Subcutaneous abdominal adipose tissue (tissue), 5 donors: ENCODE measurements at regions not wholly inside any gene's neighbourhood (a gene's known extent, or its start where the extent isn't known, plus 50 kb on each side); places are given as distances from the start of the nearest gene placed in this dataset.
"Not testable (repeated sequence)": the region's sequence is repeated elsewhere in the genome, so short reads cannot be mapped to it uniquely, and the experiment has no call there.

Source experiments
- H3K27ac ChIP-seq: one replicate; pipeline ENCODE4 v1.7.0; 2013; ENCODE audit warnings: low read depth, mild to moderate bottlenecking, inconsistent platforms, low read length, moderate library complexity
- H3K27me3 ChIP-seq, 5 donors: one replicate each; pipeline ENCODE4 v1.7.0; 2013; ENCODE audit warnings: low read length in 5 of 5, inconsistent platforms in 1 of 5; ENCODE audit not compliant: control insufficient read depth in 5 of 5, insufficient read depth in 4 of 5
- H3K36me3 ChIP-seq, 5 donors: one replicate each; pipeline ENCODE4 v1.7.0; 2013; ENCODE audit warnings: low read length in 5 of 5; ENCODE audit not compliant: control insufficient read depth in 5 of 5, insufficient read depth in 5 of 5
- H3K4me1 ChIP-seq, 5 donors: one replicate each; pipeline ENCODE4 v1.7.0; 2013; ENCODE audit warnings: low read length in 5 of 5, mild to moderate bottlenecking in 3 of 5, moderate library complexity in 1 of 5; ENCODE audit not compliant: control insufficient read depth in 5 of 5, insufficient read depth in 5 of 5
- H3K4me3 ChIP-seq, 5 donors: one replicate each; pipeline ENCODE4 v1.7.0; 2013; ENCODE audit warnings: low read length in 5 of 5, low read depth in 1 of 5
- H3K9ac ChIP-seq, 5 donors: one replicate each; pipeline ENCODE4 v1.7.0; 2013; ENCODE audit warnings: low read length in 5 of 5, mild to moderate bottlenecking in 4 of 5, moderate library complexity in 3 of 5
- H3K9me3 ChIP-seq, 5 donors: one replicate each; pipeline ENCODE4 v1.7.0; 2013; ENCODE audit warnings: low read length in 5 of 5; ENCODE audit not compliant: control insufficient read depth in 5 of 5
- donor health status: healthy.
- donor health status: healthy.
- donor health status: healthy.
- donor health status: healthy.
- donor health status: healthy.

DNA sequence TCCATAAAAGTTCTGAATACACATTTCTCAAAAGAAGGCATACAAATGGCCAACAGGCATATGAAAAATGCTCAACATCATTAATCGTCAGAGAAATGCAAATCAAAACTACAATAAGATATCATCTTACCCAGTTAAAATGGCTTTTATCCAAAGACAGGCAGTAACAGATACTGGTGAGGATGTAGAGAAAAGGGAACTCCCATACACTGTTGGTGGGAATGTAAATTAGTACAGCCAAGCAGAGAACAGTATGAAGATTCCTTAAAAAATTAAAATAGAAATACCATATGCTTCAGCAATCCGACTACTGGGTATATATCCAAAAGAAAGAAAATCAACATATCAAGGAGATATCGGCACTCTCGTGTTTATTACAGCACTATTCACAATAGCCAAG is 1312.5 kb downstream of the DSC3 start:
- Histone ChIP-seq H3K4me3 (no peak overlapping the region), H3K36me3 (no peaks in the 10 kb centered on the region), H3K9ac (no peak overlapping the region), H3K4me1 (no peaks in the 10 kb centered on the region), H3K27me3 (no peaks in the 10 kb centered on the region), H3K9me3 (no peaks in the 10 kb centered on the region), H3K27ac (no peak overlapping the region)

DNA sequence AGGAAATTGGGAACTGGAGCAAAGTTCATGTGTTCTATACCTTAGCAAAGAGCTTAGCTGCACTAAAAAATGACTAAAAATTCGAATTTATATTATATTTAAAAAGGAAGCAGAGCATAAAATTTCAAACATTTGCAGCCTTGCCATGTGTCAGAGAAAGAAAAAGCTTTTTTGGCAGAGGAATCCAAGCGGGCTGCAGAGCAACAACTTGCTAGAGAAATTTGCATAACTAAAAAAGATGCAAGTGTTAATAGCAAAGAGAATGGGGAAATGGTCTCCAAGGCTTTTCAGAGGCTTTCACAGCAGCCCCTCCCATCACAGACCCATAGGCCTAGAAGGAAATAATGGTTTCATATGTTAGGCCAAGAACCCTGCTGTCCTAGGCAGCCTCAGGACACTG is 1315.9 kb downstream of the DSC3 start:
- Histone ChIP-seq H3K9ac (no peak overlapping the region), H3K27ac (no peak overlapping the region), H3K9me3 (peaks cover 0 to 4% (median 0%) of the 10 kb centered on the region in 5 donors), H3K4me1 (no peaks in the 10 kb centered on the region), H3K36me3 (no peaks in the 10 kb centered on the region), H3K27me3 (no peaks in the 10 kb centered on the region), H3K4me3 (no peak overlapping the region)

DNA sequence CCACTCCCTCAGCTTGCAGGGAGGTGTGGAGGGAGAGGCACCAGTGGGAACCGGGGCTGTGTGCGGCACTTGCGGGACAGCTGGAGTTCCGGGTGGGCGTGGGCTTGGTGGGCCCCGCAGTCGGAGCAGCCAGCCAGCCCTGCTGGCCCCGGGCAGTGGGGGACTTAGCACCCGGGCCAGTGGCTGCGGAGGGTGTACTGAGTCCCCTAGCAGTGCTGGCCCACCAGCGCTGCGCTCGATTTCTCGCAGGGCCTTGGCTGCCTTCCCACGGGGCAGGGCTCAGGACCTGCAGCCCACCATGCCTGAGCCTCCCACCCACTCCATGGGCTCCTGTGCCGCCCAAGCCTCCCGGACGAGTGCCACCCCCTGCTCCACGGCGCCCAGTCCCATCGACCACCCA is 1319.1 kb downstream of the DSC3 start:
- H3K4me1 ChIP-seq, H3K27me3 ChIP-seq, H3K9me3 ChIP-seq, H3K27ac ChIP-seq, H3K36me3 ChIP-seq, H3K9ac ChIP-seq, H3K4me3 ChIP-seq: not testable (repeated sequence)

DNA sequence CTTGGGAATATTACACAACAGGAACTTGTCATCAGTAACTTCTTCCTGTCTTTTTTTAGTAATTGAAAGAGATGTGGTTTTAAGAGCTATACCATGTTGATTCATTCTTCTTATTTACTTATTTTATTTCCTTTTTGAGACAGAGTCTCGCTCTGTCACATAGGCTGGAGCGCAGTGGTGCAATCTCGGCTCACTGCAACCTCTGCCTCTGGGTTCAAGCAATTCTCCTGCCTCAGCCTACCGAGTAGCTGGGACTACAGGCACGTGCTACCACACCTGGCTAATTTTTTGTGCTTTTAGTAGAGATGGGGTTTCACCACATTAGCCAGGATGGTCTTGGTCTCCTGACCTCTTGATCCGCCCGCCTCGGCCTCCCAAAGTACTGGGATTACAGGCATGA is 1326.6 kb downstream of the DSC3 start:
- H3K27me3 ChIP-seq, H3K9me3 ChIP-seq, H3K27ac ChIP-seq, H3K4me1 ChIP-seq, H3K4me3 ChIP-seq, H3K9ac ChIP-seq, H3K36me3 ChIP-seq: not testable (repeated sequence)

DNA sequence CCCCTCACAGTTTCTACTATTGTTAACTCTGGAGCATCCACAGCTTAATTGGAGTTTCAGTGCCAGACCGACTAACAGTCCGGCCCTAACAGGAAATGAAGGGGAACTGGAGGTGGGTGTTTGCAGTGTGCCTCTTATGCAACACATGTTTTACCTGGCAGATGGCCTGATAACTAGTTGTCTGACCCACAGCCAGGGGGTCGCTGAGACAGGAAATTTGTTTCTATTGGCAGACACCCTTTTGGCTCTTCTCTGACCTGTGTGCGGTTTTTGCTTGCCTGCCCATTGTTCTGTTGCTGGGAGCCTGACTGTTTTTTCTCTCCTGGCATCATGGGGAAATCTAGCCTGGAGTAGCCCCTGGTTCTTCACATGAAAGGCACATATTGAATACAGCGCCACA is 1329.8 kb downstream of the DSC3 start:
- H3K9ac ChIP-seq: no peak overlapping the region
- H3K4me3 ChIP-seq: no peak overlapping the region
- no peaks in the 10 kb centered on the region for H3K36me3 ChIP-seq
- H3K27me3 ChIP-seq: no peaks in the 10 kb centered on the region
- no peaks in the 10 kb centered on the region for H3K4me1 ChIP-seq
- no peaks in the 10 kb centered on the region for H3K9me3 ChIP-seq
- H3K27ac ChIP-seq: no peak overlapping the region

DNA sequence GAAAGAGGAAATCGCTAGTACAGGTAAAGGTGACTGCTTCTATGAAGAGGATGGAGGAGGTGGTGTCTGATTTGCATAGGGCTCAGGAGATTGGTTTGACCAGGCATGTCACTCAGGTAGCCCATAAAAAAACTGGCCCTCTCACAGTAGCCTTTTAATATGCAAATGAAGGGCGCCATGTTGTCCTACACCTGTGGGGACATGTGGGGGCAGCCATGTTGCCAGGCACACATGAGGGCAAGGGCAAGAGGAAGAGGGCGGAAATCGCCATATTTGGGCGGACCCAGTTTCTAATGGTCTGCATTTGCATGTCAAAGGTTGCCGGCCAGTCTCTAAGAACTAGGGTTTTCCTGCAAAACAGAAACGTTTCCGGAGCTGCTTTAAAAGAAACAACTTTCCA is 1330.6 kb downstream of the DSC3 start:
- Histone ChIP-seq H3K4me1 (no peaks in the 10 kb centered on the region), H3K9me3 (no peaks in the 10 kb centered on the region), H3K27ac (no peak overlapping the region), H3K4me3 (no peak overlapping the region), H3K27me3 (no peaks in the 10 kb centered on the region), H3K9ac (no peak overlapping the region), H3K36me3 (no peaks in the 10 kb centered on the region)

DNA sequence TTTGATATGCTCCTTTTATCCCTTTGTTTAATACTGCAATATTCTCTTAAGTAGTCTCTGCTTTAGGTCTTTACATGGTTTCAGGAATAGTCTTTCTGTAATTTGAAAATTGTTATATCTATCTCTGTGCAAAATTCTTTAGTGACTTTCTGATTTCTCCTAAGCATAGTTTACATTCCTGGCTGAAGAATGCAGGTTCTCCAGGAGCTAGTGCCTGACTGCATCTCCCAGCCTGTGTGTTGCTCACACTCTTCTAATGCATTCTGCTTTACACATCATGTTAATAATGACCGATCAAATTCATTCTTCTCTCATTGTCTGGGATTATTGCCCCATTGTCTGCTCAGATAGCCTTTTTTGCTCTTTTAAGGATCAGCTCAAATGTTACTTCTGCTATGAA is 1349.2 kb downstream of the DSC3 start:
- no peak overlapping the region for H3K9ac ChIP-seq
- no peaks in the 10 kb centered on the region for H3K27me3 ChIP-seq
- no peaks in the 10 kb centered on the region for H3K9me3 ChIP-seq
- no peak overlapping the region for H3K27ac ChIP-seq
- no peak overlapping the region for H3K4me3 ChIP-seq
- H3K36me3 ChIP-seq: no peaks in the 10 kb centered on the region
- H3K4me1 ChIP-seq: no peaks in the 10 kb centered on the region

DNA sequence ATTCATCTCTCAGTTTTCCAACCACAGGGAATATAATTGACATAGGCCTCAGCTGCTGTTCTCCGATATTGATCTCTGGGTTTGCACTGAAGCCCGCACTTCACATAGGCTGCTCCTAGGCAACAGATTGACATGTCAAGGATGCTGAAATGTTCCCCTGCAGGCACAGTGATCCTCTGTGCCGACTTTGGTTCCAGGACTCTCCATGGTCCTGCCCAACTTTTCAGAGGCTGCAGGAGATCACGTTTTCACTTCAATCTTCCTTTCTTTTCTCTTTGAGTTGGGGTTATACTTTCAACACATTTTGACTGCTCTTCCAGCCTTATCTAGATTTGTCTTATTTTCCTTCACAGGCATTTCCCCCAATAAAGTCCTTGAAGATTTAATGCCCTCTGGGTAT is 1361.0 kb downstream of the DSC3 start:
- H3K27ac ChIP-seq: no peak overlapping the region
- no peaks in the 10 kb centered on the region for H3K27me3 ChIP-seq
- H3K9ac ChIP-seq: no peak overlapping the region
- peaks cover 0 to 3% (median 0%) of the 10 kb centered on the region in 5 donors for H3K9me3 ChIP-seq
- H3K4me1 ChIP-seq: no peaks in the 10 kb centered on the region
- no peak overlapping the region for H3K4me3 ChIP-seq
- H3K36me3 ChIP-seq: no peaks in the 10 kb centered on the region

DNA sequence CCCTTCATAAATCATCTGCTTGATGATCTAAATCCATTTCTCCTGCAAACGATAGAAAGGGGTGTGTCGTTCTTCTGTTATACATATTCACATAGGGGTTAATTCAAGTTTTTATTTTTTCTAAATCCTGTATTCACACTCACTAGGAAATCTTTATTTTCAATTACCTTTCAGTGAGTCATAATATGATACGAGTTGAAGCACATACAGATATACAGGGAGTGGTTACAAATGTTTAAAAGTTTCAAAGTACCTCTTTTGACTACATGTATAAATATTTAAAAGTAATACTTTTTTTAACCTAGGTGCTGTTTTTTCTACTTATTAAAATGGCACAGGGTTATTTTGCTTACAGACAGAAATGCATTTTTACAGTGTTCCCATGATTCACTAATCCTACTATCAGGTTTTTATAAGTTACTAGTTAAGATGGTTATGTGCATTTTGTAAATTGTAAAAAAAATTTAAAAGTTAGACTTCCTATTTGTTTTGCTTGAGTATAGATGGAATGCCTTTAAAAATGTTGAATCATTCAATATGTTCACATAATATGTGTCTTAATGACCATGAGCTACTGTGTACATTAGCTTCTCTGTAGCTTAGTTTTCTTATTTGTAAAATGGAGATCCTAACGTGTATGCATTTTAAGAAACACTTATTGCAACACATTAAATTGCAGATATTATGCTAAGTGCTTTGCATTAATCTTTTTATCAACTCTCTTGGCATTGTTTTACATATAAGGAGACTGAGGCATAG is 1378.1 kb downstream of the DSC3 start:
- Histone ChIP-seq H3K27ac (no peak overlapping the region), H3K9me3 (peaks cover 0 to 3% (median 0%) of the 10 kb centered on the region in 5 donors), H3K9ac (no peak overlapping the region), H3K27me3 (no peaks in the 10 kb centered on the region), H3K4me1 (no peaks in the 10 kb centered on the region), H3K4me3 (no peak overlapping the region), H3K36me3 (no peaks in the 10 kb centered on the region)

DNA sequence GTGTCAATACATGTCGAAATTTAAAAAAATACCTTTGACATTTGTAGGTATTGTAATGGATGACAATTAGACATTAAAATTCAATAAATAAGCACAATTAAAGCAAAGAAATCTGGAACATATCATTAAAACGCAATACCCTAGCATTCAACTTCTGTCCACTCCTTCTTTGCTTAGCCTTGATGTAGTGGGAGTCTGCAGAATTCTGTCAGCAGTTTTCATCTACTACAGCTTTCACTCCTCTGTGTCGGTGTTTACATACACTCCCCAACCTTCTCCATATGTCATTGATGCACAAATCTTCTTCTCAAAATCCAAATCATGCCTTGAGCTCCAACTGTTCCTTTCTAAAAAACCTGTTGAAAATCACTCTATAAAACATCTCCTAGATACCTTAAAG is 1380.6 kb downstream of the DSC3 start:
- Histone ChIP-seq H3K9ac (no peak overlapping the region), H3K4me3 (no peak overlapping the region), H3K27me3 (no peaks in the 10 kb centered on the region), H3K9me3 (peaks cover 0 to 3% (median 0%) of the 10 kb centered on the region in 5 donors), H3K36me3 (no peaks in the 10 kb centered on the region), H3K4me1 (no peaks in the 10 kb centered on the region), H3K27ac (no peak overlapping the region)

DNA sequence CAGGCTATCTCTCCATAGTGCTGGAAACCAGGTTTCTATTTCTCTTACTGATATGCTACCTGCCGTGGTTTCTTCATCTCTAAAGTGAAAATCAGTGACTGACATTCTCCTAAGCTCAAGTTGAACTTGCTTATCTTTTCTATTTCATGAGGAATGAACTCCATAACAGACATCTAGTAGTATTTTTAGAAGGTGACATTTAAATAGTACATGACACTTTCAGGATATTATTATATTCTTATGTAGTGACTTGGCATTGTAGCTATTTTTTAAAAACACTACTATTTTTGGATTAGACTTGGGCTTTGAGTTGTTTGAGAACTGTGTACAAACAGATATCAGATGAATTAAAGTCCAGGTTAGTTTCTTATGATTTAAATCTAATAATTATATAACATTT is 1381.8 kb downstream of the DSC3 start:
- Histone ChIP-seq H3K27ac (no peak overlapping the region), H3K9ac (no peak overlapping the region), H3K27me3 (no peaks in the 10 kb centered on the region), H3K4me1 (no peaks in the 10 kb centered on the region), H3K36me3 (no peaks in the 10 kb centered on the region), H3K4me3 (no peak overlapping the region), H3K9me3 (no peaks in the 10 kb centered on the region)
